WI38 (cell line): ENCODE measurements at regions not wholly inside any gene's neighbourhood (a gene's known extent, or its start where the extent isn't known, plus 50 kb on each side); places are given as distances from the start of the nearest gene placed in this dataset.

ENCODE experiments used
- H3K4me3 ChIP-seq: 2 replicates; pipeline ENCODE4 v1.5.1; 2011; ENCODE audit warnings: low read depth, mild to moderate bottlenecking, control low read depth, low read length
- CTCF ChIP-seq: IDR thresholded peaks from 2 replicates; pipeline ENCODE4 v1.5.1; 2012; ENCODE audit warnings: low read depth, mild to moderate bottlenecking, control low read depth, low read length

GRCh38 chr2:147017951-147018645, 826.7 kb upstream of the ACVR2A start:
- TF ChIP-seq CTCF, result no peak

DNA sequence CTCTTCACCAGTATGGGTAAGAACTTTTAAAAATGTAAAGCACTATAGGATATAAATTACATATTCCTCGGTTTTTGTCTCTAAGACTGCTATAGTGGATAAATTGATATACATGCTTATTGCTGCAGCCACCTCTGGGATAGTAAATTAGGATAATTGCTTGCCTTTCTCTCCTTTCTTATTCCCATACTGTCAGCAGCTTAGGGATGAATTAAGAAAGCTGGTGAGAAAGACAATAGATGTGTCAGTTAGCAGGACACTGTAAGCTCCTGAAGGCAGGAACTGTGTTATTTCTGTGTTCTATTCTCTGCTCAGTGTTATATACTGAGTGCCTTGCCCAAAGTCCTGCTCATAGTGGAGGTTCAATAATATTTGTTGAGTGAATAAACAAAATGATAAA, 828.6 kb upstream of the ACVR2A start:
- H3K4me3 ChIP-seq, result no peak overlapping the region
- no peak for TF ChIP-seq CTCF

More at GRCh38 chr2:147017951-147018645, 826.7 kb upstream of the ACVR2A start:
- H3K4me3 ChIP-seq, result no peak overlapping the region

DNA sequence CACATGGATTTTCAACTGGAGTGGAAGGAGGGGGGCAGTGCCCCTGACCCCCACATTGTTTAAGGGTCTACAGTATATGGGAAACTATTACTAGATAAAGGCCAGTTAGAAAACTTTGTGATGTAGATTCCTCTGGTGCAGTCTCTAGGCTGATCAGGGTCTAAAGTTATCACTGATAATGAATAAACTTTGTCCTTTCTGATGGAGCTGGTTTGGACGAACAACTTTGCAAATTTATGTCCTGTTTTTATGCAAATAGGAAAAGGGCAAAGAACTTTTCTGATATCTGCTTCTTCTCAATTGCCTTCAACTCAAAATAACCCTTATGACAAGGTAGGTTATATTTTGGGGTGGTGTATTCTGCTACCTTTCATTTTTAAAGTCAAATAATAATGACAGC, 829.2 kb upstream of the ACVR2A start:
- no peak overlapping the region for H3K4me3 ChIP-seq
- TF ChIP-seq CTCF, result no peak

DNA sequence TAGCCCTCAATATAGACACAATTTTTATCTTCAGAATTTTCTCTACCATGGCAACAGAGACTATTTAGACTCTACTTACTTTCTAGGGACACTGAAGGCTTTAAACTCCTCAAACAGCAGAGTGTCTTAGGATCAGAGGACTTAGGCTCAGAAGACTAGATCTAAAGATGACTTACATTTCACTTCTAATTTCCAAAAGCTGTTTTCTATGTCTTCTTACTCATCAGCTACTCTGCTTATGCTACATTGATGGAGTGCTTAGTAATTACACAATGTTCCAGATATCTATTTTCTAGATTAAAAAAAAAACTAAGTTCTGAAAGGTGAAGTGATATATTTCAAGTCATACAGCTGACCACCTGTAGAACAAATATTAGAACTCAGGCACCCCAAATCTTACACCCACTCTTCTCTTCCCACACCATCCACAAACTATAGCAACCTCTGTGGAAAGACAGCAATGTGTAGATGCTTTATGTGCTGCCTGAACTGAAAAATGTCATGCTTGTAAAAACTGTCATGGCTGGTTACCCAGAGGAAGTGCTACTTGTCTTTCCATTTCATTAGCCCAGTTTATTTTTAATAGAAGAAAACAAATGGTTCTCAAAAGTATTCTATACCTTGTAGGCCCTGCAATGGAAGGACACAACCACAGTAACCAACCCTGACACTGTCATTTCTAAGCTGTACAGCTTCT, 831.0 kb upstream of the ACVR2A start:
- no peak overlapping the region for H3K4me3 ChIP-seq
- TF ChIP-seq CTCF, result no peak

- no peak for TF ChIP-seq CTCF
- no peak overlapping the region for H3K4me3 ChIP-seq
These were observed 836.3 kb upstream of the ACVR2A start for GRCh38 chr2:147008481-147008880.

DNA sequence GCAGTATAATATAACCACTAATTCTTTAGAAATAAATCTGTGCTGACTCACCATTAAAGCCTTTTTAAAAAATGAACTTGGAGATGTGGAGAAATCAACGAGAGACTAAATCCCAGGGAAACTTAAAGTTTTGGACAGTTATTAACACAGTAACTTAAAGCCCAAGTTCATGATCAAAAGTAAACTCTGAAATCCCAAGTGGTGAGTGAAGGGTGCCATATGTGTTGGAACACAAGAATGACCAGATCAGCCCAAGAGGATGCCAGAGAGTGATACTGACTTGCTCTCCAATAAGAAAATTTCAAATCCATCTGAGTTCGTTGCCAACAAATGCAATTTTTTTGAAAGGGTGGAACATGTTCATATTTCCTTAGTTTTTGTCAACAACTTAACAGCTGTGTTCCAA, 838.1 kb upstream of the ACVR2A start:
- no peak for TF ChIP-seq CTCF
- H3K4me3 ChIP-seq, result no peak overlapping the region

- no peak for TF ChIP-seq CTCF
These were observed 841.7 kb upstream of the ACVR2A start for GRCh38 chr2:147003081-147003480.

More at GRCh38 chr2:147003081-147003480, 841.7 kb upstream of the ACVR2A start:
- H3K4me3 ChIP-seq, result no peak overlapping the region
